HG02798 (cell line): ENCODE measurements at regions not wholly inside any gene's neighbourhood (a gene's known extent, or its start where the extent isn't known, plus 50 kb on each side); places are given as distances from the start of the nearest gene placed in this dataset.
"Not testable (repeated sequence)": the region's sequence is repeated elsewhere in the genome, so short reads cannot be mapped to it uniquely, and the experiment has no call there.

Experiments
- ATAC-seq: cut with Tn5 transposase; IDR thresholded peaks from one replicate; pipeline ENCODE4 v1.9.1; 2021; ENCODE audit warnings: mild to moderate bottlenecking; ENCODE audit not compliant: unreplicated experiment, poor library complexity

DNA sequence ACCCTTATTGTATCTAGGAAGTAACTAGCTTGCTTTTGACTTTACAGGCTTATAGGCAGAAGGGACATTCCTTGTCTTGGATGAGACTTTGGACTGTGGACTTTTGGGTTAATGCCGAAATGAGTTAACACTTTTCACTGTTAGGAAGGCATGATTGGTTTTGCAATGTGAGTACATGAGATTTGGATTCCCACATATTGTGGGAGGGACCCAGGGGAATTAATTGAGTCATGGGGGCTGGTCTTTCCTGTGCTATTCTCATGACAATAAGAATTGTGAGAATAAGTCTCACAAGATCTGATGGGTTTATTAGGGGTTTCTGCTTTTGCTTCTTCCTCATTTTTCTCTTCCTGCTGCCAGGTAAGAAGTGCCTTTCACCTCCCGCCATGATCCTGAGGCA lies 417.5 kb downstream of the HINT1 start:
- no peak for ATAC-seq

GRCh38 chr5:130746641-130747040 lies 418.4 kb downstream of the HINT1 start:
- ATAC-seq, result not testable (repeated sequence)

GRCh38 chr5:130743092-130743491 lies 422.0 kb downstream of the HINT1 start:
- no peak for ATAC-seq

GRCh38 chr5:130740047-130740569 lies 424.9 kb downstream of the HINT1 start:
- ATAC-seq, result no peak

DNA sequence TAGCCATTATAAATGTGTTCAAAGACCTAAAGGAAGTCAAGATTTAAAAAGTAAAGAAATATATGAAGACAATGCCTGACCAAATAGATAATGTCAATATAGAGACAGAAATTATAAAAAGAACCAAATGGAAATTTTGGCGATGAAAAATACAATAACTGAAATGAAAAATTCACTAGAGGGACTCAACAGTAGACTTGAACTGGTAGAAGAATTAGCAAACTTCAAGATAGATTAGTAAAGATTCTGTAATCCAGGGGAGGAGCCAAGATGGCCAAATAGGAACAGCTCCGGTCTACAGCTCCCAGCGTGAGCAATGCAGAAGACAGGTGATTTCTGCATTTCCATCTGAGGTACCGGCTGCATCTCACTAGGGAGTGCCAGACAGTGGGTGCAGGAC lies 433.2 kb downstream of the HINT1 start:
- ATAC-seq, result no peak

GRCh38 chr5:130729541-130729940 lies 435.5 kb downstream of the HINT1 start:
- ATAC-seq, result no peak

DNA sequence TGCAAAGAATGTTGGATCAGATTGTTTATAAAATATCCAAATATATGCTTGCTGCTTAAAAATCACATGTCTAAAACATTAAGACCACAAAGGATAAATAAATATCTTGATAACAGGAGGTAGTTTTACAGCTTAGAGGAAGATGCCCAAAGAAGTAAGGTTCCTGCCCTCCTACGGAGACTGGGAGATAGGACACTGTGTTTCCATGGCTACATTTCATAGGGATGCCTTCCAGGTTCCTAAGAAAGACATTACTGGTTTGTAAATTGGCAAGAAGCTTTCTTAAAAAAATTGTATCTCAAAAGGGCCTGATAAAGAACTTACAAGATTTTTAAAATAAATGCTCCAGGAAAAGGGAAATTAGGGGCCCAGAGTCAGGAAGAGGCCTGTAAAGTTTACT lies 437.2 kb downstream of the HINT1 start:
- no peak for ATAC-seq

- ATAC-seq, result no peak
These were observed 440.4 kb downstream of the HINT1 start for GRCh38 chr5:130724658-130725057.

- no peak for ATAC-seq
These were observed 444.7 kb downstream of the HINT1 start for GRCh38 chr5:130720355-130720754.

GRCh38 chr5:130715541-130715940 lies 449.5 kb downstream of the HINT1 start:
- ATAC-seq, result no peak

- ATAC-seq, result no peak
These were observed 450.9 kb downstream of the HINT1 start for GRCh38 chr5:130714200-130714599.

- ATAC-seq, result no peak
These were observed 452.7 kb downstream of the HINT1 start for GRCh38 chr5:130712324-130712723.

DNA sequence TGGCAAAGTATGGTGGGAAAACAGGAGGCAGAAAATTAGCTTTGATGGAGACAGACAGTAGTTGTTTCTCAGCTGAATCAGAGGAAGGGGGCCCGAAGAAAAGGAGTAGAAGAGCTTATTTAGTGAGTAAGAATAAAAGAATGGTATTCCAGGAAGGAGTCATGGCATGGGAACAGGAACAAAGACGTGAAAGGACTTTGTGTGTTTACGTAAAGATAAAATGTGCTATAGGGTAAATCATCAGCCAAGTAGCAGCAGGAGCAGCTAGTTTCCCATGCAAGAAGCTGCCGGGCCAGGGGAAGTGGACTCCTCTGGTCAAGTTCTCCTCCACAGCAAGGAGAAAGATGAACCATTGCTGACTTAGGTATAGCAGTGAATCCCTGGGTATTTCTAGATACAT lies 454.5 kb downstream of the HINT1 start:
- ATAC-seq, result no peak

DNA sequence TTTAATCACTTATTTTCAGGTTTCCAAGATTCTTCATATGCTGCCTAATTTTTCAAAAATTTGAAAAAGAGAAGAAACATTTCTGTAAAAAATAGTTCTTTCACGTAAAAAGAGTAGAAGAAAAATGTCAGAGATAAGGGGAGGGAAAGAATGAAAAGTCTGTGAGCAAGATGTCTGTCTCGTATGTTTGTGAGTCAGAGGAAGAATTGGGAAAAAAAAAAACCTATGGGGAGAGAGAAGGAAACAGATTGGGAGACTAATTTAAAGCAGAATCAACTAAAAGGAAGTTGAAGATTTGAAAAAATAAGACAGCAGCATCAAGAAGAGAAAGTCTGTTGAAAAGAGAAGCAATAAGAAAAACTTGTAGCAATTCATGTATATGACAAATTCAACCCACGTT lies 456.3 kb downstream of the HINT1 start:
- ATAC-seq, result no peak

- no peak for ATAC-seq
These were observed 458.4 kb downstream of the HINT1 start for GRCh38 chr5:130706696-130707095.

DNA sequence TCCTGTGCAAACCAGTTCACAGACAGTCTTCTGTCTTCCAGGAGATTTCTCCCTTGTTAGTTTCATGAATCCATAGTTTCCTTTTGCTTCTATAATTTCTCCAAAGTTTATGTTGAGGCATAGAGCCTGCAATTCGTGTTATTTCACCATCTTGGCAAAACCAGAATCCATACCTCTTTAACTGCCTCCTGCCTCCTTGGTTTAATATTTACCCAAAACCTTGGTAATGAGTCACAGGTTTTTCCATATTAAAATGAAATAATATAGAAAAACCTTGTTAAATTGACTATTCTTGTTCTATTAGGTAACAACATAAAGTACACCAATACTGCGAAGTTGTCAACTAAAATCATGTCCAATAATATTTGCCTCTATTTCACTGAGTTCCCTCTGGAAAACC lies 459.7 kb downstream of the HINT1 start:
- no peak for ATAC-seq

- no peak for ATAC-seq
These were observed 471.5 kb downstream of the HINT1 start for GRCh38 chr5:130693509-130693908.

DNA sequence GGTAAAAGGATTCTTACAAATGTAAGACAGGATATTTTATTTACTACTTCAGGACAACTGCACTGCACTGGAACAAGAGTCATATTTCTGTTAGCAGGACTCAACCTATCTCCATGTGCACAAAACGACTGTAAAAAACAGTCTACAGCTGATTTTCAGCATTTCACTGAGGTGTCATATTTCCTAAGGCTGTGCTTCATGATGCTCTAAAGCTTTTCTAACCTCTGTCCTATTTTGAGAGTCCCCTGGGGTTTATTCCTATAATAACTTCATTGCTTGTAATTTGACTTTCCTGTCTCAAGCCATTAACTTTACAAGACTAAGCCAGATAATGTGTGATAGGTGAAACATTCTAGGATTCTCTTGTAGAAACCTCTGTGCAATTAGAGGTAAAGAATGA lies 472.3 kb downstream of the HINT1 start:
- ATAC-seq, result no peak

GRCh38 chr5:130689831-130690230 lies 475.2 kb downstream of the HINT1 start:
- ATAC-seq, result no peak

GRCh38 chr5:130687085-130687733 lies 477.8 kb downstream of the HINT1 start:
- ATAC-seq, result no peak

GRCh38 chr5:130678637-130679036 lies 486.4 kb downstream of the HINT1 start:
- ATAC-seq, result no peak

GRCh38 chr5:130666462-130666861 lies 498.6 kb downstream of the HINT1 start:
- ATAC-seq, result no peak

- no peak for ATAC-seq
These were observed 512.9 kb downstream of the HINT1 start for GRCh38 chr5:130652176-130652575.
